Thymus (tissue), 11 donors: ENCODE measurements at regions not wholly inside any gene's neighbourhood (a gene's known extent, or its start where the extent isn't known, plus 50 kb on each side); places are given as distances from the start of the nearest gene placed in this dataset.

Experiments
- DNase-seq, 9 donors: peaks; one replicate each; pipeline ENCODE4 v3.0.0-alpha.2; 2013; ENCODE audit warnings: low spot score in 9 of 9, low read depth in 6 of 9, missing footprints in 1 of 9
- H3K27ac ChIP-seq, 2 donors: one replicate each; pipeline ENCODE4 v1.5.1; 2013; ENCODE audit warnings: control low read depth in 1 of 2, low read depth in 1 of 2, low read length in 1 of 2, mild to moderate bottlenecking in 1 of 2, moderate library complexity in 1 of 2
- H3K27me3 ChIP-seq, 2 donors: one replicate each; pipeline ENCODE4 v1.5.1; 2013; ENCODE audit warnings: low read length in 1 of 2; ENCODE audit not compliant: control insufficient read depth in 2 of 2, insufficient read depth in 1 of 2
- H3K36me3 ChIP-seq, 2 donors: one replicate each; pipeline ENCODE4 v1.5.1; 2013; ENCODE audit warnings: low read length in 1 of 2, mild to moderate bottlenecking in 1 of 2, moderate library complexity in 1 of 2; ENCODE audit not compliant: control insufficient read depth in 2 of 2, insufficient read depth in 2 of 2
- H3K4me1 ChIP-seq, 2 donors: one replicate each; pipeline ENCODE4 v1.5.1; 2013; ENCODE audit warnings: low read length in 2 of 2; ENCODE audit not compliant: control insufficient read depth in 2 of 2, insufficient read depth in 2 of 2
- H3K4me3 ChIP-seq, 2 donors: one replicate each; pipeline ENCODE4 v1.5.1; 2013; ENCODE audit warnings: low read length in 2 of 2, control low read depth in 1 of 2, mild to moderate bottlenecking in 1 of 2
- H3K9me3 ChIP-seq, 2 donors: one replicate each; pipeline ENCODE4 v1.5.1; 2013; ENCODE audit warnings: low read length in 1 of 2, mild to moderate bottlenecking in 1 of 2; ENCODE audit not compliant: control insufficient read depth in 2 of 2, insufficient read depth in 1 of 2
- WGBS: extraction: QIAGEN DNeasy Blood & Tissue Kit; methylation state at CpG from one replicate; pipeline ENCODE4 v1.1.7; 2013; 5-methylcytosine and 5-hydroxymethylcytosine counted together
- donor health status: healthy.

DNA sequence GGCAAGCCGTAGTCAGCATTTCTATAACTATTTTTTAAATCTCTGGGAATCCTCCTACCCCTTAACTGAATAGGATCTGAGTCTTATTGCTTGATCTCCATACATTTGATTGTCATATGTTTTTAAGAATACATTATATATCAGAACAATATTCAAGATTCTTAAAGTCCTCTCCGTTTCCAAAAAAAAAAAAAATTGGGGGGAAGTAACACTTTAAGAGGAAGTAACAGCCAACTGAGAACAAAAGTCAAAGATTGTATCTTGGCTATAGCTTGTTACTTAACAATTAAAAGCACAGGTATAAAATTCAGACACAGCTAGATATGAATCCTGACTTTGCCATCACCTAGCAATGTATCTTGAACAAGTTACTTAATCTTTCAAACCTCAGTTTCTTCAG lies 169.9 kb upstream of the ADO start:
- 64% methylated on average over 2 of the region's 2 CpGs for WGBS
- Histone ChIP-seq H3K4me1 (peaks cover 11 to 35% of the 10 kb centered on the region in 2 donors), H3K4me3 (no peak overlapping the region), H3K9me3 (no peaks in the 10 kb centered on the region), H3K36me3 (no peaks in the 10 kb centered on the region), H3K27ac (no peak overlapping the region), H3K27me3 (no peaks in the 10 kb centered on the region)
- DNase-seq, result no peak

DNA sequence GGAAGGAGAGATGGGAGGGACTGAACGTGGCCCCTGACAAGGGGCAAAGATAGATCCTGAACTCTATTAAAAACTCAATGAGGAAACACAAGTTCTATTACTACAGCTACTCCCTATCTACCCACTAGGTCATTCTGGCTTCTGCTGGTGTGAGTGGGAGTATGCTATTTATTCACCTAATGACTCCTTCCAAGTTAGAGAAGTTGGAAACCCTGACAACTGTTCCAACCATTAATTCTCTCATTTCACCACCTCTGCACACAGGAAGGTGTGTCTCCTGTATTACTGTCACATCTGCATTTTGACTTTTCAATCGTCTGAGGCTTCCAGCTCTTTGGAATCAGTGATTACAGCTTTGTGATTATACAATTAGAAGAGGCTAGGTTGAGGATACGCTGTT lies 169.4 kb upstream of the ADO start:
- Histone ChIP-seq H3K4me3 (no peak overlapping the region), H3K4me1 (peaks cover 11 to 35% of the 10 kb centered on the region in 2 donors), H3K27me3 (no peaks in the 10 kb centered on the region), H3K36me3 (no peaks in the 10 kb centered on the region), H3K27ac (no peak overlapping the region), H3K9me3 (no peaks in the 10 kb centered on the region)
- DNase-seq, result no peak
- WGBS, result 95% methylated on average over 3 of the region's 3 CpGs

DNA sequence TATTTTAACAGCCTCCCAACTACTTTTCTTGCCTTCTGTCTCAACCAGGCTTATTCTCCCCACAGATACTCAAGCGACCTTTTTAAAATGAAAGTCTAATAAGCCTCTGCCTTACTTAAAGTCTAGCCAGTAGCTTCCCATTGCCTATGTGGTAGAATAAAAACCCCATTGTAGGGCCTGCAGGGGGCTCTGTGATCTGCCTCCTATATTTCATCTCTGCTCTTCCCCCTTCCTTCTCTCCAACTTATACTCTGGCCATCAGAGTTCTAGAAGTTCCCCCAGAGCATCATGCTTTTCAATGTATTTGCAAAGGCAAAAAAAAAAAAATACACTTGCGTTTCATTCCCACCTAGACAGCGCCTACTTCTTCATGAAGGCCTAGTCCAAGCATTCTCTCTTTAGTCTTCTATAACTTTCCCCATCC lies 167.7 kb upstream of the ADO start:
- peak in 3 of 9 donors; percentile 33 to 64 (median 38) for DNase-seq
- Histone ChIP-seq H3K9me3 (no peaks in the 10 kb centered on the region), H3K4me1 (peaks cover 11 to 35% of the 10 kb centered on the region in 2 donors), H3K4me3 (peak overlapping the region; percentile 25 to 37), H3K27me3 (no peaks in the 10 kb centered on the region), H3K36me3 (no peaks in the 10 kb centered on the region), H3K27ac (peak overlapping the region; percentile 81 to 85)
- 56% methylated on average over 3 of the region's 3 CpGs for WGBS

DNA sequence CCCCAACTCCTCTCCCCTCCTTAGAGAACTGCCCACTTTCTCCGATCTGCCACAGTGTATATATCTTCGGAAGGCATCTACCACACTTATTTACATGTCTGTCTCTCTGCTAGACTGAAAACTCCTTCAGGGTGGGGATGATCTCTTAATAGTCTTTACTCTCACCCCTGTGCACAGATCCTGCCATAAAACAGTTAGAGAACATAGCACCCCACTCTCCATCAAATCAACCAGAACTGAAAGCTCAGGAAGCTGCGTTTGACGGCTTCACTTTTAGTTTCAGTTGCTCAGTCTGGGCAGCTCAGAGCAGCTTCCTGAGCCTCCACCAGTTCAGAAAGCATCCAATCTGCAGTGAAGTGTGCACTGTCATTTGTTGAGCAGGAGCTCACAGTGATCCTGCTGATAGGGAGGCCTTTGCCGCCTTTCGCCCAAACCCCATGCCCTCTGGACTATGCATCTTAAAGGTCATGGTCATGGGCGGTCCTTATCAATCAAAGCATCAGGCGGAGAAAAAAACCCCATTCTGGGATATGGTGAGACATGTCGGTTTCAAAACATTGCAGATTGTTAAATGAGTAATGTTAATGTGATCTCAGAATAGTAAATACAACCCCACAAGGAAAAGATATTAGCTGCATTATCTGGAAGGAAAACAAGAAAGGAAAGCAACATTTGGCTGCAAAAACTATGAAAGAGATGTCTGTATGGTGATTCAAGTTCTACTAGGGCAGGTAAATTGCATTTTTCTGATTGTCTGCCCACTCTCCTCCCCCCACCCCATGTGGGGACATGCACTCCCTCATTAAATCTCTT lies 167.1 kb upstream of the ADO start:
- Histone ChIP-seq H3K27me3 (no peaks in the 10 kb centered on the region), H3K4me3 (peak overlapping the region; percentile 25 to 37), H3K36me3 (no peaks in the 10 kb centered on the region), H3K9me3 (no peaks in the 10 kb centered on the region), H3K27ac (peak overlapping the region; percentile 81 to 85), H3K4me1 (peaks cover 9 to 30% of the 10 kb centered on the region in 2 donors)
- DNase-seq, result peak; percentile 24 to 85 (median 55)
- WGBS, result 20% methylated on average over 9 of the region's 9 CpGs

DNA sequence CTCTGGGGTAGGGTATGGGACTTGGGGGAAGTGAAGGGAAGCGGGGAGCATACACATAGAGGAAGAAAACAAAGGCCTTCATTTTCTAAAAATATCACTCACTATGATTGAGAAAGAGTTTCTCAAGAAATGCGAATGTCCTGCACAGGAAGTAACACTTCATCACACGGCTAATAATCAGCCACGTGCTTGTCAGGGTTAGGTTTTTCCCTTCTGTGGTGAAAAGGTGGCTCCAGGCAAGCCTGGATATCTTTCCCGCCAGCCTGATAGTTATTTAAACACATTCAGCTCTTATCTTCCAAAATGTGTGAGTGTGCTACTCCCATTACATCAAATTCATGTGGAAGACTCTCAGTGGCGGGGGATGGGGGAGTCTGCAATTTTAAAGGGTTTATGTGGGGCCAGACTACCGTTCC lies 166.4 kb upstream of the ADO start:
- DNase-seq, result peak in 1 of 9 donors; percentile 12
- H3K27ac ChIP-seq, result peak overlapping the region; percentile 71 to 81
- no peaks in the 10 kb centered on the region for H3K36me3 ChIP-seq
- no peak overlapping the region for H3K4me3 ChIP-seq
- H3K27me3 ChIP-seq, result no peaks in the 10 kb centered on the region
- 76% methylated on average over 7 of the region's 7 CpGs for whole genome bisulfite sequencing
- H3K4me1 ChIP-seq, result peaks cover 9 to 30% of the 10 kb centered on the region in 2 donors
- no peaks in the 10 kb centered on the region for H3K9me3 ChIP-seq

DNA sequence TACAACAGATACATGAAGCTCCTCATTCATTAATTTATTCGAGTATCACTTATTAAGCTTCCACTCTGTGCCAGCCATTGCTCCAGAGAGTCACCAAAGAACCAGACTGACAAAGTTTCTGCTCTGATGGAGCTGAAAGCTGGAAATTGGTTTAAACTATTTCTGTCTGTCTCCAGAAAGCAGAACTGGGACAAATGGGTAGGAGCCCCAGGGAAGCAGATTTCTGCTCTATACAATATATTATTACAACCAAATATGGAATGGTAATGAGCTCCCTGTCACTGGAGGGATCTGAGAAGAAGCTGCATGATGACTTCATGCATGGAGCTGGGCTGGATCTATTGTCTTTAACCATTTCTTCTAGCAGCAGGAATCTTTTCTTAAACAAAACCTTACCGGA lies 165.4 kb upstream of the ADO start:
- Histone ChIP-seq H3K9me3 (no peaks in the 10 kb centered on the region), H3K36me3 (no peaks in the 10 kb centered on the region), H3K4me3 (no peak overlapping the region), H3K27me3 (no peaks in the 10 kb centered on the region), H3K27ac (no peak overlapping the region), H3K4me1 (peaks cover 9 to 30% of the 10 kb centered on the region in 2 donors)
- no peak for DNase-seq
- WGBS, result 97% methylated on average over 2 of the region's 2 CpGs

DNA sequence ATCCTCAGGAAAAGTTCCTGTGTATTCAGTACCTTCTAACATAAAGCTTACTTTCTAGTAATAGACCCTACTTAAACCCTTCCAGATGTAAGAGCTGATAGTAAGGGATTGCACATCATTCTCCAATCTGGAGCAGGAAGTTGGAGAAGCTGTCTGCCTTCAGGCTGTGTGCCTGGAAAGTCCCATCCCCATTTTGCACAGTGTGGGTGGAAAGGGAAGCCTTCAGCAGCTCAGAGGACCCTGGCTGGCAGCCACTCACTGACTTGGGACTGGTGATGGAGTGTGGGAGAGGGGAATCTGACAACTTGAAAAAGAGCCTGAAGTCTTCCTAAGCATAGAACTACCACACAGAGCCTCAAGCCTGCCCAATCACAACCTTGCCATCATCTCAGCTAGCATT lies 164.1 kb upstream of the ADO start:
- no peak overlapping the region for H3K27ac ChIP-seq
- no peak overlapping the region for H3K4me3 ChIP-seq
- peaks cover 9 to 30% of the 10 kb centered on the region in 2 donors for H3K4me1 ChIP-seq
- no peaks in the 10 kb centered on the region for H3K36me3 ChIP-seq
- no peaks in the 10 kb centered on the region for H3K27me3 ChIP-seq
- H3K9me3 ChIP-seq, result no peaks in the 10 kb centered on the region
- DNase-seq, result peak in 1 of 9 donors; percentile 16

DNA sequence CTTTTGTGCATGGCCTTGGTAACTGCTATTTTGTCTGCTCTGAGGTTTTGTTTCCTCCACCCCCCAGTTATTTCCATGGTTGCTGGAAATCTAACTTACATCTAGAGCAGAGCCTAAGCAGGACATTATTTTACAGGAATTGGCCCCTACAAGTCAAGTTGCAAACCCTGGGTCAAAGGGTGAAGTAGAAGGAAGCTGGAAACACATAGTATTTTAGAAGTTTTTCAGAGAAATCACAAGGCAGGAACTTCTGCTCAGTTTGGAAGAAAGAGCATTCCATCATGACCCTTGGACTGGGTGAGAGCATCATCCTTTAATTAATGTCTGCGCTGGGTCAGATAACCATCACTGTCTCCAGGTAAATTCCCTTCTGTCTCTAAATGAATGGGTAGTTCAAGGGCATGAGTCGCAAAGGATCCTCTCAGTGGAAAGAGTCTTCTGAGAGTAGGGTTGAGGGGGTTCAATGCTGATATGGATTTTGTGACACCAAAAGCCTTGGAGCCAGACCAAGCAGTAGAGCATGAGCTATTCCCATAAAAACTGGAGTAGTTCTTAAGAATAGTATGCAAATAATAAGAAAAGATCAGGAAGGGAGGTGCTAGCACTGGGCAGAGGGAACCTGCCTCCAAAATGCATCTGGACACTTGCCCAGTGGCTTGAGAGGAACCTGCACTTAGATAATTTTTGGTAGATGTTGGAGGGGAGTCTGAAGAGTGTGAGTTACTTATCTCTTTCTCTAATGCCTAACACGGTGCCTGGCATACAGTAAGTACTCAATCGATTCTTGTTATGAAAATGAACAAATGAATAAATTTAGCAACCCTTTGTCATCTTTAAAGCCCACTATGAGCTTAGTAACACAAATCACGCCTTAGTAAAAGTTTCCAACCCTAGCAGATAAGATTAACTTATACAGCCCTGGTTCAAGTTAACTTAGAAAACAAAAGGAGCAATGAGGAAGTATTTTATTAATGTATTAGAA lies 160.6 kb upstream of the ADO start:
- no peak overlapping the region for H3K4me3 ChIP-seq
- DNase-seq, result no peak
- H3K9me3 ChIP-seq, result no peaks in the 10 kb centered on the region
- whole genome bisulfite sequencing, result 96% methylated on average over 5 of the region's 5 CpGs
- no peaks in the 10 kb centered on the region for H3K27me3 ChIP-seq
- H3K4me1 ChIP-seq, result peaks cover 0 to 1% of the 10 kb centered on the region in 2 donors
- no peak overlapping the region for H3K27ac ChIP-seq
- H3K36me3 ChIP-seq, result no peaks in the 10 kb centered on the region
